HL-60/S4 treated with phorbol 12-myristate 13-acetate at 8.2 ng/mL for 4 days and 3 days (cell line): ENCODE measurements at regions not wholly inside any gene's neighbourhood (a gene's known extent, or its start where the extent isn't known, plus 50 kb on each side); places are given as distances from the start of the nearest gene placed in this dataset.

Source experiments
- in situ Hi-C: fragments of 300-500 bp; cut with MboI; formaldehyde crosslinking; loops from 2 replicates; pipeline ENCODE4 v1.15.0; 2022; ENCODE audit warnings: low sequenced_read_pairs

DNA sequence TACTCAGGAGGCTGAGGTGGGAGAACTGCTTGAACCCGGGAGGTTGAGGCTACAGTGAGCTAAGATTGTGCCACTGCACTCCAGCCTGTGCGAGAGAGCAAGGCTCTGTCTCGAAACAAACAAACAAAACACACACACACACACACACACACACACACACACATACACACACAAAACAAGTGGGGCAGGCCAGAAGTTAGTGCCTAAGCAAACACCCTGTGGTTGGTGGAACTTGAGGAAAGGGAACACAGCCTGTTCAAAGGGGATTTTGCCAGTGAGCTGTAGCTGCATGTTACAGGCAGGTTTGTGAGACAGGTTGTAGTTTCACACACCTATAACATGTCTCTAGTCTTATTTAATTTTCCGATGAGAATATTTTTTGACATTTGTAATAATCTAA is 175.3 kb upstream of the CLEC14A start:
- in situ Hi-C loops, result no loop called here

DNA sequence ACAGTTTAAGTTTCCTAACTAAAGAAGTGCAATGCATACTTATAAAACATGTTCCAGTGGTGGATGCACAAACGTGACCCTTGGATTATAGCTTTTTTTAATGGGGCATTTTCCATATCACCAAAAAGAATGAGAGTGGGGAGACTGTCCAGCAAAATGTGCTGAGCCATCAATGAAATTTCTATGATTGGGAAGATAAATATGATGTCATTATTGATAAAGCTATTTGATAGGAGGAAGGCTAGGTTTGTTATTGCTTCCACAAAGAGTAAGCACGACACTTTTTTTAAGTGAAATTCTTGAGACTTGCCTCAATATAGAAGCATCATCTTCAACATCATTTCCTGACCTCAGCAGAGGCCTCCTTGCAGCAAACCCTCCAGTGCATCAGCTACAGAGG is 174.6 kb upstream of the CLEC14A start:
- in situ Hi-C loops, result no loop called here

DNA sequence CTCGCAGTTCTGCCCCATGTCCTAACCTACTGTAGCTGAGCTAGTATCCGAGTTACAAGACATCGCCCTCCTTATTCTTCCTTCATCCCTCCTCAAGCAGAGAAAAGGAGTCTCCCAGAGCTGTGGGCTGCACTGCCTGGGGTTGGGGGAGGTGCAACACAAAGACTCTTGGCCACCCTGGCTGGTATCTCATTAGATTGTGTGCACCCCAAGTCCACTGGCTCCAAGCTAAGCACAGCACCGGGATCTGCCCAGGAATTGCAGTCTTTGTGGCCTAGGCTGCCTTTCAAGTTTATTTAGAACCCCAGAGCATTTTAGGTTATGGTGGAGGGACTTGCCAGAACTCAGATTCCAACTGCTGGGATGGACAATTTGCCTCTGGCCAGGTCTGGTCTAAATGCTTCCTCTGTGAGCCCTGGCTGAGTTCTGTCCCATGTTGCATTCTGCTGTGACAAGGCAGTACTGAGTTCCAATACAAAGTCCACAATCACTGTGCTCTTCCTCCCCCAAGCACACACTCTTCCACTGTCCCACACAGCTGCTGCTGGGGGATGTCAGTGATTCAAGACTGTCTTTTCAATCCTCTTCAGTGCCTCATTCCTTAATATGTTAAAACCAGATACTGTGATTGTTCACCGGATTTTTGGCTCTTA is 169.6 kb upstream of the CLEC14A start:
- in situ Hi-C loops, result no loop called here

DNA sequence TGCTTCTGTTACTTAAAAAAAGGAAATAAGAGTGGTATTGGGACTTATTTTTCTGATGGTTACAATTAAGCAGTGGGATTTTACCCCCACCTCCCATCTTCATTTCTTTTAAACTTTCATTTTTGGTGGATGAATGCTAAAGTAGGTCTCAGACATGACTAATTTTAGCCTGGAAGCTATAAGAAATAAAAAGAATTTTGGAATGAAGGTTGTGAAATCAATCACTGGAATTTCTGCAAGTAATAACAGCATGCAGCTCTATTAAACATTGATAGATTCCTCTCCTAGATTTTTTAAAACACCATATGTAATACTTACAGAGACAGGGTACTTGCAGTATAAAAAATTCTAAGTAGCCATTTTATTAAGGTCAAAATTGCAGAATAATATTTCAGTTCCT is 164.2 kb upstream of the CLEC14A start:
- in situ Hi-C loops, result no loop called here

DNA sequence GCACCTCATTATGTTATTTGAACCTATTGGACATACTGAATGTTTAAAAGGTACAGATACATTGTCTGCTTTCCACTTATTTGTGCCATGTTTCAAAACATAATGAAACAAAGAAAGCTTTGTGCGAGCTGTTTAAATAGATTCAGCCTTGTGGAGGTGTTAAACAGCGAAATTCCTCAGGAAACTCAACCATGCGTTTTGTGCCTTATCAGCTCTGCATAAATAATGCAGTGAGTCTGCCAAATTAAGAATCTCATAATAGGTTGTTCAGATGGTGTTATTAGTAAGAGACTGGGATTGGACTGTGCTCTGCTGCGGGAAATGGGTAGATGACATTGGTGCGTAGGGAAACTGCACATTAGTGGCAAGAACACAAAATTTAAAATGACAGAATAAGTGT is 163.7 kb upstream of the CLEC14A start:
- in situ Hi-C loops, result no loop called here

DNA sequence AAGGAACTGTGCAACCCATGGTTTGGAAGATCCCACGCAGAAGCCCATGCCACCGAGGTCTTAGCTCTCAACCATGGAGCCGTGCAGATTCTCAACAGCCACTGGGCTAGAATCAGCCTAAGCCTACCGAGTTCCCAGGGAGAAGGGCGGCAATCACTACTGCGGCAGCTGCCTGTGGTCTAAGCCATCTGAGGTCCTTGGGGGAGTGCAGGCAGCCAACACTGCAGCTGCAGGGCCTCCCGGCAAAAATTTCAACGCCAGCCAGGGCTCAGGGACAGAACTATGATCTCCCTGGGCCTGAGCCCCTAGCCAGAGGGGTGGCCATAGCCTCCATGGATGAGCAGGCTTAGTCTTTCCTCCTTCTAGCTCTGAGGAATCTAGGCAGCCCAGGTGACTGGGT is 156.8 kb upstream of the CLEC14A start:
- in situ Hi-C loops, result no loop called here

DNA sequence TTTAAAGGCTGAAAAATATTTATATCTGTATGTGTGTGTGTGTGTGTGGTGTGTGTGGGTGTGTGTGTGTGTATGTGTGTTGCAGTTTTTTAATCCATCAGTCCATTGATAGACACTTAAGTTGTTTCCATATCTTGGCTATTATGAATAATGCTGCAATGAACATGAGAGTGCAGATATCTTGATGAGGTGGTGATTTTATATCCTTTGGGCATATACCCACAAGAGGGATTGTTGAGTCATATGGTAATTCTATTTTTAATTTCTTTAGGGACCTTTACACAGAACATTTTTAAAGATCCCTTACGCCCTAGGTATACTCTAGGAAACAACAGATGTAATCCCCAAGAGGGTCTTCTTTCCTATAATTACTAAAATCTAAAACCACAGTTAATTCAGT is 154.5 kb upstream of the CLEC14A start:
- in situ Hi-C loops, result no loop called here

DNA sequence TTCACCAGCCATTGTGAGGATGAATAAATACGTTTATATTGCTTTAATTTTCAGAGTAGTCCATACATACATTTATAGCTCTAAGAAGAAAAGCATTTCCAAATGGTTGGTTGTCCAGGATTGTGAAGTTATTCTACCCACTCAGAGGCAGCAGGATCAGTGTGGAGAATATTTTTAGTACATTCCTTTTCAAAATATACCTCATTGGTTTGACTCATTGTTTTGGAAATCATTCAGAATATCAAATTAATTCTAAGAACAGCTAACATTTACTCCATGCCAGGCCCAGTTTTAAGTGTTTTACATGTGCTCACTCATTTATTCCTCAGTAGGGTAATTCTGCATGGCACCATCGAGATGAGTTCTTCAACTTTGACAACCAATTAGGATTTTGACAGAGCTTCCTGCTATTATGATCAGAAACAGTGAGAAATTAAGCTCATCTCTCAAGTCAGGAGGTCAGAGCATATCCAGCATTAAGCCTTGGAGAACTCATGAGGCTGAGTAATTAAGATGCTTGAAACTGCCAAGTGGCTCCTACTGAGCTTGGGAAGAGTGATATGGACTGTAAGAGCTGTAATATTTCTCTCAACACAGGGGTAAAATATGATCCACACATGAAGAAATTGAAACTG is 153.3 kb upstream of the CLEC14A start:
- in situ Hi-C loops, result no loop called here

DNA sequence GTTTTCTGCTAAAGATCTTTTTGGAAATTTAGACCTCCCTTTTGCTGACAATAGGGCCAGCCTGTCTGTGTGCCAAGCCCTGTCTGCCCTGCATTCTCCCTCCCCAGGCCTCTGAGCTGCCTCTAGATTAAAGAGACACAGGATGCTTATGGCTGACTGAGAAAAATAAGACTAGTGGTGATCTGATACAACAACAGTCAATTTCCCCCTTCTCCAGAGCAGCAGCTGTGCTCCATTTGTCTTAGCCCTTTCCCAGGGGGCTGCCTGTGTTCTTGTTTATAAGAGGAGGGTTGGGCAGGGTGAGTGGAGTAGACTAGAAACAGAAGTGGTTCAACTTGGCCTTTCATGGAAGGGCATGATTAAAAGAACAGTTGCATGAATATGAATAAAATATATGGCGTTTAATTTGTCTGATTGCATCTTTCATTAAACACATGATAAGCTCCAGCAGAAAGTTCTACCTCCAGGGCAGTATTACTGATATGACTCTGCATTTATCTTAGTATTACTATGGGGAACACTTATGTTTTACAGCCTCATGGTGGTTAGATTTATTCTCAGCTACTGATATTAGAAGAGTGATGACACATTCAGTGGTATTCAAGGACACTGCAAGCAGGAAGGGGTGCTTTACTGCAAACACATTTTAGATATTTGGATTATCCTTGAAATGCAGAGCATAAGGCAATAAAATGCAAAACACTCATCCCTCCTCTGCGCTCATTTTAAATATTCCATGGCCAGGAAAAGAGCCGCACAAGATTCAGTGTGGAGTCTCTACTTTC is 150.2 kb upstream of the CLEC14A start:
- in situ Hi-C loops, result no loop called here

DNA sequence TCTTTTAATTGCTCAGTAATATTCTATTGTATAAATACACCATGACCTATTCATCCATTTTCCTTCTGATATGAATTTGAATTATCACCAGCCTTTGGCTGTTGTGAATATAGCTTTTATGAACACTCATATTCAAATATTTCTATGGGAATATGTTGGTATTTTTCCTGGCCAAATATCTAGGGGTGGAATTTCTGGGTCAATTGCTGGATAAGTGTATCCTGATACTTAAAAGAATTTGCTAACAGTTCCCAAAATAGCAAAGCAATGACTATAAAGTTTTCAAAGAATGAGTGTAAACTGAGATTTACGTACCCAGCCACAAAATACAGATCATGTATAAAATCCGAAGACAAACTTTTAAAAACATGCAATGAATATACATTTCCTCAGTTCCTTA is 148.7 kb upstream of the CLEC14A start:
- in situ Hi-C loops, result no loop called here

DNA sequence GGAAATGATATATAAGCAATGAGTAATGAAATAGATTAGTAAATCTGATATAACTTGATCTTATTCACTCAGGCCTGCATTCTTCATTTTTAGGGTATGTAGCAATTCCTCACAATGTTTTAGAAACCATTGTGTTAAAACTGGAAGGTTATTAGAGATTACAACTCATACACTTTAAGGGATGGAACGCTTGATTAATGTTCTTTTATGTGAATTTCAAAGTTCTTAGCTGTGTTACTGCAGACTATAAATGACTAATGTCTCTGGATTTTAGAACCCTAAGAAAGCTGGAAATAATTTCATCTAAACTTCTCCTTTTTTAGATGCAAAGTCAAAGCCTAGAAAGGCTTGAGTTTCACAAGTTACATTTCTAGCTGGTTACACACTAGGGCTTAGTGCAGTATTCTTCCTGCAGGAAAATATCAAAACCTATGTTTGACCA is 148.2 kb upstream of the CLEC14A start:
- in situ Hi-C loops, result no loop called here

DNA sequence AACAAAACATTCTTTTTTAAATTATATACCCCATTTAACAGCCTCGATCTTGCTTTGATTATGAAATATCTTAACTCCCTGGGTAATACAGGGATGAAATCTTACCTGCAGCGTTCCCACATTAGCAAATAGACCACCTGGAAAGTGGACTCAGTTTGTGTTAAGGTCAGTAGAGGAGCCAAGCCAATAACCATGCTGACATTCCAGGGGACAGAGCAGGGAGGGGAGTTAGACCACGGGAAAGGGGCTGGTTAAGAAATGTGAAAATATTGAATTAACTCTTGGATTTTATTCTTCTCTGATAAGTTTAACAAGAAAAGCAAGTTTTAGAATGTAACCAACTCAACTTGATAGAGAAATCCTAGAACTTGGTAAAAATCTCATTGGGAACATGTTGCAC is 144.9 kb upstream of the CLEC14A start:
- in situ Hi-C loops, result no loop called here

DNA sequence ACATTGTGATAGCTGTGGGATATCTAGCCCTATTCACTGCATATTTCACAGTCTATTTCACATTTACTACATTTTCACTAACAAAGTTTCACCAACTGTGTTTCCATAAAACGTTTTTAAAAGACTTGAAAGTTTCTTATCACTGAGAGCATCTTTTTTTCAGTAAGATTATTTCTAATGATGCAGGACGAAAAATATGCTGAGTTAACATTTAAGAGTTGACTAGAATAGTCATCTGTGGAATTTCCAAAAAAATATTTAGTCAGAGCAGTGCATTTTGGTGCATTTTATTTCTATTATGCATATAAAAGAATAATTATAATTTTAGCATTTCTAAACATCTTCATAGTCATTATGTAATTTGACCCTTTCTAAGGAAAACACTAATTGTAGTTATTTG is 143.8 kb upstream of the CLEC14A start:
- in situ Hi-C loops, result no loop called here

DNA sequence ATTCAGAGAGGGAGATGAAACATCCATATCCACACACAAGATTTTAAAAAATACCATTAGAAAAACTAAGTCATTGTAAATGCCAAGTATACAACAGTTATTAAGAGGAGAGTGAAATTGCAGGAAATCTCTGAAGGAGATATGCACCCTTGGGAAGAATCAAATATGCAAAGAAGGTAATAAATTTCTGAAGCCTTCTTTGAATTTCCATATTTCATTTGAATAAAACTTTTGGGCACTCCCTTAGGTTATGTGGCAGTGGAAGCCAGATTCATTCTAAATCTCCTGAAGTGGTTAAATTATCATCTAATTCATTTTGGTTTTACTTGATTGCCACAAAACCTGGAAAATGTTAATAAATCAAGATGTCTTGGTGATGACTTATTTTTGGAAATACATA is 138.9 kb upstream of the CLEC14A start:
- in situ Hi-C loops, result no loop called here

DNA sequence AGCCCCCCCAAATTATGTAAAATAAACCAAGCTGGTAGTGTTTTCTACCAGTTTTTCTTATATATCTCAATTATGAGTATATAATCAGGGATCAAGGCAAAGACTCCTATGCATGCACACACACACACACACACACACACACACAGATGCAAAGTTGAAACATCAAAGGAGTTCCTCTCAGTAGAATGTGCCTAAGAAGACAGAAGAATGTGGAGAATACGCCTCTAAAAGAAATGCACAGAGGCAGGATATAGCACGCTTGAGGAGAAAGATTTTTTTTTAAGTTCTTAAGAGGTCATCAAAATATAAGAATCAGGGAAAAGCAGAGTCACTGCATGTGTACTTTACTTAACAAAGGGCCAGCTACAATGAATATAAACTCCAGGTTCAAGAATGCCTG is 138.2 kb upstream of the CLEC14A start:
- in situ Hi-C loops, result no loop called here

DNA sequence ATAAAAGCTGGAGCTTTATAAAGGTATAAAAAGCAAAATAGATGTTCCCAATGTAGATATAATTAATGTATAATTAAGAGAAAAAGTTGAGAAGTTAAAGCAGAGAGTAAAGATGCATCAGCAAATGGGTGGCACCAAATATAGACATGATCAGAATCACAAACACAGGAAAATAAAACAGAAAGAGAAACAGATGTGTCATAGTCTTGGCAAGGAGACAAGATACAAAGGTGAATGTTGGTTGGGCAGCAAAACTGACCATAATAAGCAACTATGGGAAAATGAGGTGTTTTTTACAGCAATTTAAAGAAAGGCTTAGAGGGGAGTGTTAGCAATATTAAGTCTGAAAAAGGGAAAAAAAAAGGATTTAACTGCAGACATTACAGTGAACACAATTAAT is 135.4 kb upstream of the CLEC14A start:
- in situ Hi-C loops, result no loop called here

DNA sequence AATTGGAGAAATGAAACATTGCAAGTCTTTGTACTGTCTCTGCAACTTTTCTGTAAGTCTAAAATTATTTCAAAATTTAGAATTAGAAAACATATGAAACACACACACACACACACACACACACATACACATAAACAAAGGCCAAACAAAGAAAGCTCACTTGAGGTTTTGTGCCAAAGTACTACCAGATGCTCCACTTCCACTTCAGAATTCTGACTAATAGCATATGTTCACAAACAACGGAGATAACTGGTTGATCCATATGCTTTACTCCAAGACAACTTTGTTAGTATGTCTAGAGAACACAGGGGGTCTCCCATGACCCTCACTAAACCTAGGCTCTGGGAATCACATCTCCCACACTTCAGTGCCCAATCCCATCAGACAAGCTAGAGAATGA is 133.8 kb upstream of the CLEC14A start:
- in situ Hi-C loops, result no loop called here

DNA sequence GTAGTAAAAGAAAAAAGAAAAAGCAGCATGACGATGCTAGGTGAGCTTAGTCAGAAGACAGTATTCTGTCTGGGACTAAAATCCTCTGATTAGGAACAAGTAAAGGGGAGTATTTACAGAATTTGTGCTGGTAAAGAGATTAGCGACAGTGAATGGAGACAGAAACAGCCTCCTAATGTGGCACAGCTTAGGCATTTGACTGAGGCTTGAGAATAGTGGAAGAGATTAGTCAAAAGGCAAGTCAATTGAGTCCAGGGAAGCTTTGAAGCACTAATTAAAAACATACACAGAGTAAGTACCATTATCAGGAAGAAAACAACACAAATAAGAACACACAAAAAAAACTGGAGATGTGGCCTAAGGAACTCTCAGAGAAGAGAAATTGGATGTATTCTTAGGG is 131.9 kb upstream of the CLEC14A start:
- in situ Hi-C loops, result no loop called here

DNA sequence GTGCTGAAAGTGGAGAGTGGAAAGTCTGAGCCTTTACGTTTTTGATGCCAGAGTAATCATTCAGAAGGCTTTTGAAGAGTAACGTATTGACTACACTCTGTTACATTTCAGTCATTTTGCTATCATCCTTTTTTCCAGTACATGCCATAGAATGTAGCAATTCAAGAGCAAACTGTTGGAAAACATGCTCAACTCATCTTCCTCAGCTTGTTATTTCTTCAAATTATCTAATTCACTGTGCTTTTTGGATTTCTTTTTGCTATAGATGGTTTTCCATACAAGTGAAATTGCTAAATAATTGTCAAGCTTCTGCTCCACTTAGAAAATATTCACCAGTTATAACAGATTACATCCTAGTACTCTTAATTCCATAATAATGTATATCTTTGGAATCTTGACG is 129.9 kb upstream of the CLEC14A start:
- in situ Hi-C loops, result no loop called here

DNA sequence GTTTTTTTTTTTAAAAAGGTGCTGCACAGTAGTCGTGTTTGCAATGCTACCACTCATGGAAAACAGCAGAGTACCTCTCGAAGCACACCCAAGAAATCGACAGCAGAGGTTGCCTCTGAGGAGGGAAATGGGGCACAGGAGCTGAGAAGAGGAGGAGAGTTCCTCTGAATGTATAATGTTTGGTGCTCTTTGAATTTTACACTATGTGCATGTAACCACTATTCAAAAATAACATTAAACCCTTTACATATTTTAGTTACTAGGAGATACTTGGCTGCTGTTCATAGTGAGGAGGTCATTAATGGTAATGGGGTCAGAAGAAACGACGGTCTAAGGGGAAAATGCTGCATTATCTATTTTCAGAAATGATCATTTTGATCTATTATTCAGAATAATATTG is 129.4 kb upstream of the CLEC14A start:
- in situ Hi-C loops, result no loop called here

DNA sequence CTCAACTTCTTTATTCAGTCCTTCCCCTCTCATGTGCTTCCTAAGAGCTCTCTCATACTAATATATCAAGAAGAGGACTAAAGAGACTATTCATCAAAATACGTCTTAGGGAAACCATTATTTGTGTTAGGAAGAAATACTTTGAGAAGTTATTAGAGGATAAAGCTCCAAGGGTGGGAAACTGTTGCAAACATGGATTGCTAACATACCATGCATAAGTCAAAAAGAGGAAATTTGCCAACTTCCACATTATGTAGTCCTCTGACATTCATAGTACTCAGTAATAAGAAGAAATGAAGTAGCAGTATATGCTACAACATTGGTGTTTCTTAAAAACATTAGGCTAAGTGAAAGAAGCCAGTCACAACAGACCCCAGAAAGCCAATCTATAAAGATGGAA is 128.8 kb upstream of the CLEC14A start:
- in situ Hi-C loops, result no loop called here

DNA sequence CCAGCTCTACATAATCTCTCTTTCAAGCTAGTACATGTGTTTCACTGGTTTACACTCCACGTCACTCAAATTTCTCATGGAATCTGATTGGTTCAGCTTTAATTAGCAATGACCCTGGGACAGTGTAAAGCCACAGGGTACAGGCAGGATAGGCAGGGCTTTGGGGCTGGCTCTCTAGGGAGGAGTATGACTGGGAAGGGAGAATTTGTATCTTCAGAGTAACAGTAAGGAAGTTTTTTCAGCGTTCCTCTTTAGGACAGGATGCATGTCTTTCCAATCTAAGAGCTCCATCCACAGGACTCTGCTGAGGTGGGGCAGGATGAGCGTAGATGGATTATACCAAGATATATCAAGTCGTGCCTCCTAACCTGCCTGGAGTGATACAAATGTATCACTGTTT is 112.0 kb upstream of the CLEC14A start:
- in situ Hi-C loops, result no loop called here
